OCI-LY7 (cell line): ENCODE measurements at regions not wholly inside any gene's neighbourhood (a gene's known extent, or its start where the extent isn't known, plus 50 kb on each side); places are given as distances from the start of the nearest gene placed in this dataset.

Experiments used
- BruUV-seq: library from RNA; stranded (reverse); fragments of 400-500 nt; replicated peaks from 2 replicates; lab custom pipeline; 2021; lab: Mats Ljungman, UMichigan
- CTCF ChIA-PET: fragments of 300-600 bp; sonication (Branson Sonifier 250); formaldehyde crosslinking; loops from one replicate; lab custom pipeline; 2022; ENCODE audit warnings: antibody characterized with exemption; ENCODE audit not compliant: unreplicated experiment; lab: Charles Lee
- POLR2A ChIA-PET: fragments of 300-600 bp; sonication (Branson Sonifier 250); formaldehyde crosslinking; loops from one replicate; lab custom pipeline; 2022; ENCODE audit warnings: antibody characterized with exemption; lab: Charles Lee
- DNase-seq: peaks from one replicate; pipeline ENCODE4 v3.0.0-alpha.2; 2015; ENCODE audit warnings: low spot score
- H2AFZ ChIP-seq: fragments of 200-600 bp; sonication (generic), shearing (Covaris generic); 2 replicates; pipeline ENCODE4 v1.6.1; 2014; ENCODE audit warnings: mild to moderate bottlenecking, antibody characterized with exemption, low read length, moderate library complexity
- H3K27ac ChIP-seq: fragments of 200-600 bp; sonication (generic); 2 replicates; pipeline ENCODE4 v1.5.1; 2014; ENCODE audit warnings: mixed run types, low read depth, mild to moderate bottlenecking, moderate library complexity, low read length, inconsistent platforms; ENCODE audit not compliant: poor library complexity, severe bottlenecking
- H3K36me3 ChIP-seq: fragments of 200-600 bp; sonication (generic); 2 replicates; pipeline ENCODE4 v1.6.1; 2014; ENCODE audit warnings: mild to moderate bottlenecking, antibody characterized with exemption, low read length, moderate library complexity, mixed read lengths; ENCODE audit not compliant: insufficient read depth
- H3K4me1 ChIP-seq: fragments of 200-600 bp; sonication (generic); 2 replicates; pipeline ENCODE4 v1.5.1; 2014; ENCODE audit warnings: mild to moderate bottlenecking, low read length; ENCODE audit not compliant: insufficient read depth, poor library complexity, severe bottlenecking
- H3K4me2 ChIP-seq: fragments of 200-600 bp; sonication (generic); 2 replicates; pipeline ENCODE4 v1.6.1; 2014; ENCODE audit warnings: mild to moderate bottlenecking, low read length
- H3K4me3 ChIP-seq: fragments of 200-600 bp; sonication (generic); 2 replicates; pipeline ENCODE4 v1.5.1; 2014; ENCODE audit warnings: mild to moderate bottlenecking, low read depth, low read length; ENCODE audit not compliant: poor library complexity, severe bottlenecking
- H3K79me2 ChIP-seq: fragments of 200-600 bp; sonication (generic); 2 replicates; pipeline ENCODE4 v1.6.1; 2016; ENCODE audit warnings: low read depth, mild to moderate bottlenecking, low read length, moderate library complexity, mixed read lengths; ENCODE audit not compliant: insufficient read depth
- H3K9me2 ChIP-seq: fragments of 200-600 bp; sonication (generic); 2 replicates; pipeline ENCODE4 v1.6.1; 2016; ENCODE audit warnings: mild to moderate bottlenecking, low read length, mixed read lengths; ENCODE audit not compliant: insufficient read depth
- H3K9me3 ChIP-seq: fragments of 200-600 bp; sonication (generic); 2 replicates; pipeline ENCODE4 v1.6.1; 2014; ENCODE audit warnings: mild to moderate bottlenecking, mixed run types, low read length, mixed read lengths
- H4K20me1 ChIP-seq: fragments of 200-600 bp; sonication (generic); 2 replicates; pipeline ENCODE4 v1.6.1; 2014; ENCODE audit warnings: mild to moderate bottlenecking, antibody characterized with exemption, low read length, moderate library complexity, mixed read lengths; ENCODE audit not compliant: insufficient read depth
- CTCF ChIP-seq: fragments of 200-600 bp; sonication (generic); conservative IDR thresholded peaks from 2 replicates; pipeline ENCODE4 v1.5.1; 2014; ENCODE audit warnings: mild to moderate bottlenecking, antibody characterized with exemption, low read length, moderate library complexity, mixed read lengths
- EZH2phosphoT487 ChIP-seq: fragments of 200-600 bp; sonication (generic); IDR thresholded peaks from 2 replicates; pipeline ENCODE4 v1.6.1; 2018; ENCODE audit warnings: low read depth, borderline replicate concordance, mild to moderate bottlenecking, mixed run types, antibody characterized with exemption, low read length, moderate library complexity, mixed read lengths
- intact Hi-C: fragments of 100-400 bp; cut with micrococcal nuclease; formaldehyde crosslinking; loops from one replicate; pipeline ENCODE4 v1.10.0; 2022; ENCODE audit not compliant: unreplicated experiment

GRCh38 chr6:163915131-163915530 lies 500.6 kb downstream of the QKI start:
- H3K4me1 ChIP-seq: no peaks in the 10 kb centered on the region
- no peaks in the 10 kb centered on the region for H3K36me3 ChIP-seq
- no peak overlapping the region for H3K4me2 ChIP-seq
- H2AFZ ChIP-seq: no peak overlapping the region
- H3K9me3 ChIP-seq: no peaks in the 10 kb centered on the region
- POLR2A ChIA-PET: interaction anchor here (0.6 kb wide), 1 partner anchor 999 kb away, joined by 3 read pairs; no protein-coding TSS in a partner anchor
- no TSS peak for BruUV-seq
- CTCF ChIA-PET: no interaction called here
- DNase-seq: no peak
- no peaks in the 10 kb centered on the region for H4K20me1 ChIP-seq
- no peaks in the 10 kb centered on the region for H3K79me2 ChIP-seq
- TF ChIP-seq CTCF (no peak), EZH2phosphoT487 (no peak)
- no peak overlapping the region for H3K27ac ChIP-seq
- H3K4me3 ChIP-seq: no peak overlapping the region
- H3K9me2 ChIP-seq: no peaks in the 10 kb centered on the region
- intact Hi-C loops: no loop called here

DNA sequence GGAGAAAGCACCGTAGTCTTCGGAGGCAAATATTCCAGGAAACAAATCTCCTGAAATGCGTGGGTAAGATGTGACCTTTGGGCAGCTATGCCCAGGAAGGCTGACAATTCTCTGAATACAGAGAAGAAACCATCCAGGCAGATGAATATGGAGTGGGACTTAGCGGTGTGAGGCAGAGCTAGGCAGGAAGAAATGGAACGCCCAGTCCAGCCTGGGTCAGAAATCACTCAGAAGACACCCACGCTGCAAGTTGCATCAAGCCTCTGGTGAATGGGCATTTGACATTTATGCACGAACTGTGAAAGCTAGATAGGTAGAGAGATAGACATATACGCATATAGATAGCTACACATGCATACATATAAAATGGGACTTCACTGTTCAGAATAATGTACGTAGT lies 498.5 kb downstream of the QKI start:
- Histone ChIP-seq H3K9me2 (no peaks in the 10 kb centered on the region), H3K27ac (no peak overlapping the region), H3K36me3 (no peaks in the 10 kb centered on the region), H3K4me1 (no peaks in the 10 kb centered on the region), H3K4me2 (no peak overlapping the region), H3K79me2 (no peaks in the 10 kb centered on the region), H4K20me1 (no peaks in the 10 kb centered on the region), H3K4me3 (no peak overlapping the region), H3K9me3 (no peaks in the 10 kb centered on the region), H2AFZ (no peak overlapping the region)
- no peak for DNase-seq
- ChIA-PET CTCF (no interaction called here), POLR2A (interaction anchor here (0.6 kb wide), 1 partner anchor 76 kb away, joined by 3 read pairs; no protein-coding TSS in a partner anchor)
- intact Hi-C loops: no loop called here
- BruUV-seq: no TSS peak
- no peak for TF ChIP-seq EZH2phosphoT487

- Histone ChIP-seq H3K9me3 (no peaks in the 10 kb centered on the region), H3K27ac (no peak overlapping the region), H3K36me3 (no peaks in the 10 kb centered on the region), H2AFZ (no peak overlapping the region), H3K9me2 (no peaks in the 10 kb centered on the region), H3K4me2 (no peak overlapping the region), H3K79me2 (no peaks in the 10 kb centered on the region), H4K20me1 (no peaks in the 10 kb centered on the region), H3K4me1 (no peaks in the 10 kb centered on the region), H3K4me3 (no peak overlapping the region)
- BruUV-seq: no TSS peak
- ChIA-PET CTCF (no interaction called here), POLR2A (interaction anchor here (0.6 kb wide), 2 partner anchors 66 to 482 kb away, joined by 3 read pairs; no protein-coding TSS in a partner anchor)
- intact Hi-C loops: no loop called here
- TF ChIP-seq CTCF (no peak), EZH2phosphoT487 (no peak)
- DNase-seq: no peak
Observed at GRCh38 chr6:163906006-163906710, 491.6 kb downstream of the QKI start.
